ENCODE measurements at regions not wholly inside any gene's neighbourhood (a gene's known extent, or its start where the extent isn't known, plus 50 kb on each side); places are given as distances from the start of the nearest gene placed in this dataset.

DNA sequence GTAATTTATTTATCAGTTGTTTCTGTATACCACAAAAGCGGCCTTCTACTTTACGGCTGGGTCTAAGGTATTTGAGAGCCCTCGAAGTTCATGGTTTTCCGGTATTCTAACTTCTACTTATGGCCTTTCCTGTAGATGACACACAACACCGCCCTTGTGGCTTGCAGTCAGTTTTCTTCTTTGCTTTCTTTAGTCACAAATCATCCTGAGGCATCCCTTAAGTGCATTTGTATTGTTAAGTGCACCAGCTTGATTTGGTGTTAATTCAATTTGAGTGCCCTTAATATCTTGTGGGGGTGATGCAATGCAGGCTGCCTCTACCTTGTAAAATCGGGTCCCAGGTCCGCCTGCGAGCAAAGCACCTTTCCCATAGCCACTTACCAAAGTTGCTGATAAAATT is 511.9 kb downstream of the CCDC171 start:
- TF ChIP-seq, protein P1, sequence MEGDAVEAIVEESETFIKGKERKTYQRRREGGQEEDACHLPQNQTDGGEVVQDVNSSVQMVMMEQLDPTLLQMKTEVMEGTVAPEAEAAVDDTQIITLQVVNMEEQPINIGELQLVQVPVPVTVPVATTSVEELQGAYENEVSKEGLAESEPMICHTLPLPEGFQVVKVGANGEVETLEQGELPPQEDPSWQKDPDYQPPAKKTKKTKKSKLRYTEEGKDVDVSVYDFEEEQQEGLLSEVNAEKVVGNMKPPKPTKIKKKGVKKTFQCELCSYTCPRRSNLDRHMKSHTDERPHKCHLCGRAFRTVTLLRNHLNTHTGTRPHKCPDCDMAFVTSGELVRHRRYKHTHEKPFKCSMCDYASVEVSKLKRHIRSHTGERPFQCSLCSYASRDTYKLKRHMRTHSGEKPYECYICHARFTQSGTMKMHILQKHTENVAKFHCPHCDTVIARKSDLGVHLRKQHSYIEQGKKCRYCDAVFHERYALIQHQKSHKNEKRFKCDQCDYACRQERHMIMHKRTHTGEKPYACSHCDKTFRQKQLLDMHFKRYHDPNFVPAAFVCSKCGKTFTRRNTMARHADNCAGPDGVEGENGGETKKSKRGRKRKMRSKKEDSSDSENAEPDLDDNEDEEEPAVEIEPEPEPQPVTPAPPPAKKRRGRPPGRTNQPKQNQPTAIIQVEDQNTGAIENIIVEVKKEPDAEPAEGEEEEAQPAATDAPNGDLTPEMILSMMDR (IDR thresholded peaks at IDR 0.05; ENCODE audit: poor library complexity) = no peak
- TF ChIP-seq EZH2 (IDR thresholded peaks at IDR 0.05; ENCODE audit: borderline replicate concordance) = no peak
